ENCODE measurements at regions not wholly inside any gene's neighbourhood (a gene's known extent, or its start where the extent isn't known, plus 50 kb on each side); places are given as distances from the start of the nearest gene placed in this dataset.

GRCh38 chr20:54844346-54844745, 369.0 kb downstream of the DOK5 start:
- no peak overlapping the region for H3K27ac Mint-ChIP-seq (ENCODE audit: unreplicated experiment)
- Histone ChIP-seq H3K9me3 (no peaks in the 10 kb centered on the region), H3K36me3 (ENCODE audit: control insufficient read depth, insufficient read depth, low read length) (no peaks in the 10 kb centered on the region), H3K27me3 (replicated peaks; ENCODE audit: control insufficient read depth, insufficient read depth, low read length) (no peaks in the 10 kb centered on the region; the same call in 1 of the 2 replicates), H3K4me1 (no peaks in the 10 kb centered on the region), H3K4me3 (ENCODE audit: low read depth, low read length) (no peak overlapping the region)
- H3K9me3 Mint-ChIP-seq (ENCODE audit: unreplicated experiment) = no peaks in the 10 kb centered on the region
- peaks cover 17% of the 10 kb centered on the region for H3K27me3 Mint-ChIP-seq (ENCODE audit: insufficient read depth, unreplicated experiment)
- no peak for TF ChIP-seq CTCF (IDR thresholded peaks at IDR 0.05; ENCODE audit: insufficient read depth in 1 of 2, low read depth in 1 of 2, low read length in 1 of 2, severe bottlenecking in 1 of 2, unreplicated experiment in 1 of 2)
- no peaks in the 10 kb centered on the region for H3K36me3 Mint-ChIP-seq (ENCODE audit: insufficient read depth, unreplicated experiment)
- no TSS peak for BruUV-seq (replicated peaks)
- DNase-seq = no peak
- CTCF ChIA-PET = no interaction called here
- H3K4me1 Mint-ChIP-seq (ENCODE audit: low read depth, unreplicated experiment) = no peaks in the 10 kb centered on the region
- intact Hi-C loops (cut with micrococcal nuclease; ENCODE audit: unreplicated experiment) = no loop called here
- no peak overlapping the region for H3K4me3 Mint-ChIP-seq (ENCODE audit: unreplicated experiment)
- POLR2A ChIA-PET = no interaction called here

DNA sequence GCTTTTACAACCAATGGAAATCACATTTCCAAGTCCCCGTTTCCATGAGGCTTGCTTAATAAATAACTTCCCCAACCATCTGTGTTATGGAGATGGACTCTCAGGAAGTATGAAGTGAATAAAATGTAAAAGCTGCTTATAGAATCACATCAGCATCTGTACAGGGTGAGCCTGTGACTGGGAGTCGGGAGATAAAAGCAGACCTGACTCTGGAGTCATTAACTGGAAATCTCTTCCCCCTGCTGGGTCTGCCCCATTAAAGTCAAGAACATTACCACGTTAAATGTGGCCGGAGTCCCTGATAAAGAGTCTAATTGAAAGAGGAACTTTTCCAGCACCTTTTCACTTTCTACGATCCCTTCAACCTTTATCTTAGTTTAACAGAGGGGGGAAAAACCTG, 368.5 kb downstream of the DOK5 start:
- intact Hi-C loops (cut with micrococcal nuclease; ENCODE audit: unreplicated experiment) = no loop called here
- H3K4me1 ChIP-seq = no peaks in the 10 kb centered on the region
- peaks cover 17% of the 10 kb centered on the region for H3K27me3 Mint-ChIP-seq (ENCODE audit: insufficient read depth, unreplicated experiment)
- CTCF ChIA-PET = interaction anchor here (0.6 kb wide), 2 partner anchors 159 to 164 kb away, joined by 3 read pairs; no protein-coding TSS in a partner anchor
- DNase-seq = no peak
- no peak for TF ChIP-seq CTCF (IDR thresholded peaks at IDR 0.05; ENCODE audit: insufficient read depth in 1 of 2, low read depth in 1 of 2, low read length in 1 of 2, severe bottlenecking in 1 of 2, unreplicated experiment in 1 of 2)
- no peaks in the 10 kb centered on the region for H3K9me3 ChIP-seq
- H3K36me3 Mint-ChIP-seq (ENCODE audit: insufficient read depth, unreplicated experiment) = no peaks in the 10 kb centered on the region
- H3K27ac Mint-ChIP-seq (ENCODE audit: unreplicated experiment) = no peak overlapping the region
- POLR2A ChIA-PET = no interaction called here
- H3K4me3 ChIP-seq (ENCODE audit: low read depth, low read length) = no peak overlapping the region
- no peaks in the 10 kb centered on the region; the same call in 1 of the 2 replicates for H3K27me3 ChIP-seq (replicated peaks; ENCODE audit: control insufficient read depth, insufficient read depth, low read length)
- no peaks in the 10 kb centered on the region for H3K36me3 ChIP-seq (ENCODE audit: control insufficient read depth, insufficient read depth, low read length)
- no TSS peak for BruUV-seq (replicated peaks)
- no peak overlapping the region for H3K4me3 Mint-ChIP-seq (ENCODE audit: unreplicated experiment)
- no peaks in the 10 kb centered on the region for H3K9me3 Mint-ChIP-seq (ENCODE audit: unreplicated experiment)
- no peaks in the 10 kb centered on the region for H3K4me1 Mint-ChIP-seq (ENCODE audit: low read depth, unreplicated experiment)

- no peaks in the 10 kb centered on the region for H3K36me3 ChIP-seq (ENCODE audit: control insufficient read depth, insufficient read depth, low read length)
- H3K9me3 ChIP-seq = no peaks in the 10 kb centered on the region
- POLR2A ChIA-PET = no interaction called here
- CTCF ChIA-PET = interaction anchor here (0.6 kb wide), 2 partner anchors 158 to 164 kb away, joined by 3 read pairs; no protein-coding TSS in a partner anchor
- no peaks in the 10 kb centered on the region for H3K4me1 ChIP-seq
- BruUV-seq (replicated peaks) = no TSS peak
- Mint-ChIP-seq H3K4me3 (ENCODE audit: unreplicated experiment) (no peak overlapping the region), H3K36me3 (ENCODE audit: insufficient read depth, unreplicated experiment) (no peaks in the 10 kb centered on the region), H3K27me3 (ENCODE audit: insufficient read depth, unreplicated experiment) (peaks cover 17% of the 10 kb centered on the region), H3K9me3 (ENCODE audit: unreplicated experiment) (no peaks in the 10 kb centered on the region), H3K4me1 (ENCODE audit: low read depth, unreplicated experiment) (no peaks in the 10 kb centered on the region), H3K27ac (ENCODE audit: unreplicated experiment) (no peak overlapping the region)
- H3K4me3 ChIP-seq (ENCODE audit: low read depth, low read length) = no peak overlapping the region
- TF ChIP-seq CTCF (IDR thresholded peaks at IDR 0.05; ENCODE audit: insufficient read depth in 1 of 2, low read depth in 1 of 2, low read length in 1 of 2, severe bottlenecking in 1 of 2, unreplicated experiment in 1 of 2) = no peak
- DNase-seq = no peak
- intact Hi-C loops (cut with micrococcal nuclease; ENCODE audit: unreplicated experiment) = no loop called here
- H3K27me3 ChIP-seq (replicated peaks; ENCODE audit: control insufficient read depth, insufficient read depth, low read length) = no peaks in the 10 kb centered on the region; the same call in 1 of the 2 replicates
Observed at GRCh38 chr20:54843431-54843830, 368.0 kb downstream of the DOK5 start.

All from Caco-2 (cell line).